Ishikawa (cell line): ENCODE measurements at regions not wholly inside any gene's neighbourhood (a gene's known extent, or its start where the extent isn't known, plus 50 kb on each side); places are given as distances from the start of the nearest gene placed in this dataset.

ENCODE experiments used
- CEBPB ChIP-seq: IDR thresholded peaks from 2 replicates; pipeline ENCODE4 v1.6.1; 2012
- CREB1 ChIP-seq: IDR thresholded peaks from 2 replicates; pipeline ENCODE4 v1.6.1; 2012; ENCODE audit warnings: low read depth
- EGR1 ChIP-seq: IDR thresholded peaks from 2 replicates; pipeline ENCODE4 v1.6.1; 2012
- EP300 ChIP-seq: IDR thresholded peaks from 2 replicates; pipeline ENCODE4 v1.6.1; 2012; ENCODE audit warnings: borderline replicate concordance
- FOXM1 ChIP-seq: IDR thresholded peaks from 2 replicates; pipeline ENCODE4 v1.6.1; 2012; ENCODE audit warnings: low read depth, borderline replicate concordance
- NFIC ChIP-seq: IDR thresholded peaks from 2 replicates; pipeline ENCODE4 v1.6.1; 2012
- RAD21 ChIP-seq: IDR thresholded peaks from 2 replicates; pipeline ENCODE4 v1.6.1; 2012; ENCODE audit warnings: low read depth
- REST ChIP-seq: IDR thresholded peaks from 2 replicates; pipeline ENCODE4 v1.6.1; 2012; ENCODE audit warnings: low read depth, mild to moderate bottlenecking
- TAF1 ChIP-seq: IDR thresholded peaks from 2 replicates; pipeline ENCODE4 v1.6.1; 2012; ENCODE audit warnings: low read depth, mild to moderate bottlenecking
- TCF12 ChIP-seq: IDR thresholded peaks from 2 replicates; pipeline ENCODE4 v1.6.1; 2012; ENCODE audit warnings: low read depth
- TEAD4 ChIP-seq: IDR thresholded peaks from 2 replicates; pipeline ENCODE4 v1.6.1; 2012
- USF1 ChIP-seq: IDR thresholded peaks from 2 replicates; pipeline ENCODE4 v1.6.1; 2012
- YY1 ChIP-seq: IDR thresholded peaks from 2 replicates; pipeline ENCODE4 v1.6.1; 2012; ENCODE audit warnings: low read depth
- ZBTB7A ChIP-seq: IDR thresholded peaks from 2 replicates; pipeline ENCODE4 v1.6.1; 2012; ENCODE audit warnings: low read depth
- TF ChIP-seq, protein P1 (sequence below): IDR thresholded peaks from 2 replicates; pipeline ENCODE4 v1.6.1; 2012

GRCh38 chr22:49646876-49647275 is 180.8 kb downstream of the BRD1 start:
- TF ChIP-seq ZBTB7A: no peak
- TF ChIP-seq TEAD4: no peak
- TF ChIP-seq CREB1: no peak
- no peak for TF ChIP-seq FOXM1
- TF ChIP-seq USF1: no peak
- TF ChIP-seq, protein P1, sequence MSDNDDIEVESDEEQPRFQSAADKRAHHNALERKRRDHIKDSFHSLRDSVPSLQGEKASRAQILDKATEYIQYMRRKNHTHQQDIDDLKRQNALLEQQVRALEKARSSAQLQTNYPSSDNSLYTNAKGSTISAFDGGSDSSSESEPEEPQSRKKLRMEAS: no peak
- TF ChIP-seq REST: no peak
- TF ChIP-seq TCF12: no peak

GRCh38 chr22:49645791-49646550 is 181.7 kb downstream of the BRD1 start:
- TF ChIP-seq CEBPB: no peak

DNA sequence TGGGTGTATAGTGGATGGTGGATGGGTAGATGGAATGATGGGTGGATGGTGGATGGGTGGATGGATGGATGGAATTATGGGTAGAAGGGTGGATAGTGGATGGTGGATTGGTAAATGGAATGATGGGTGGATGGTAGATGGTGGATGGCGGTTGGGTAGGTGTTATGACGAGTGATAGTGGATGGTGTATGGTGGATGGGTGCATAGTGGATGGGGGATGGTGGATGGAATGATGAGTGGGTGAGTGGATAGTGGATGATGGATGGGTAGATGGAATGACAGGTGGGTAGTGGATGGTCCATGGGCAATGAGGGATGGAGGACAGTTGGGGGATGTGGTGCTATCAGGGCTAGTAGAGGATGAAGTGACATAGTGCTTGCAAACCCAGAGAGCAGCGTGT is 182.4 kb downstream of the BRD1 start:
- TF ChIP-seq RAD21: no peak
- no peak for TF ChIP-seq FOXM1
- no peak for TF ChIP-seq ZBTB7A
- TF ChIP-seq TEAD4: no peak
- no peak for TF ChIP-seq USF1

DNA sequence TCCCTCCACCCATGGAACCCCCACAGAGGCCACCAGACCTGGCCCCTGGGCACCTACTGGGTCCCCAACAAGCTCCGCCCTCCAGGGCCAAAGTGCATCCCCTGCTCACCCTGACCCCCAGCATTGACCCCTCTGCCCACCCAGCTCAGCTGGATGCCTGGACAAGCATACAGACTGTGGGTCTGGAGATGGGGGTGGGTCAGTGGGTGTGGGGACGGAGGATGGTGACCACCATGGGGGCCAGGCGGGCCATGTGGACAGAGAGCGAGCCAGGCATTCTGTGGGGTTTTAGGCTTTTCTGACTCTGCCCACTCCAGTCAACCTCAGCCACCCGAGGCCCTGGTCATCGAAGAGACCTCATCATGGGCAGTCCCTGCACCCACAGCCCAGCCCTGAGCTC is 183.7 kb downstream of the BRD1 start:
- TF ChIP-seq RAD21: no peak

- TF ChIP-seq USF1 (no peak), REST (no peak), CEBPB (no peak), TAF1 (no peak), NFIC (no peak), YY1 (no peak), CREB1 (no peak), TEAD4 (no peak), TCF12 (no peak), RAD21 (no peak), FOXM1 (no peak), EP300 (no peak), ZBTB7A (no peak), EGR1 (no peak)
- TF ChIP-seq, protein P1: no peak
Measured at GRCh38 chr22:49643466-49643865, 184.2 kb downstream of the BRD1 start.

- TF ChIP-seq USF1 (no peak), YY1 (no peak), RAD21 (no peak), CREB1 (no peak), REST (no peak), TCF12 (no peak), CEBPB (no peak), NFIC (no peak), EGR1 (no peak), TEAD4 (no peak), FOXM1 (no peak), EP300 (no peak), ZBTB7A (no peak), TAF1 (no peak)
- TF ChIP-seq, protein P1: no peak
Measured at GRCh38 chr22:49642741-49643140, 184.9 kb downstream of the BRD1 start.
